Lung (tissue), 11 donors: ENCODE measurements at regions not wholly inside any gene's neighbourhood (a gene's known extent, or its start where the extent isn't known, plus 50 kb on each side); places are given as distances from the start of the nearest gene placed in this dataset.
"Not testable (repeated sequence)": the region's sequence is repeated elsewhere in the genome, so short reads cannot be mapped to it uniquely, and the experiment has no call there.

ENCODE experiments used
- ATAC-seq: fragments of 200-7000 bp; cut with Tn5 transposase; one replicate; pipeline ENCODE4 v1.9.1; 2020; ENCODE audit warnings: moderate number of reproducible peaks; ENCODE audit not compliant: insufficient read depth, low FRiP score
- DNase-seq, 3 donors: peaks; one replicate each; pipeline ENCODE4 v3.0.0-alpha.2; 2013 to 2017
- H3K27ac ChIP-seq, 2 donors: one replicate each; pipeline ENCODE4 v1.5.1; 2013; ENCODE audit warnings: mild to moderate bottlenecking in 2 of 2, moderate library complexity in 2 of 2, control low read depth in 1 of 2, inconsistent platforms in 1 of 2, low read depth in 1 of 2, low read length in 1 of 2
- H3K27me3 ChIP-seq, 3 donors: one replicate each; pipeline ENCODE4 v1.5.1; 2013; ENCODE audit warnings: low read length in 2 of 3; ENCODE audit not compliant: control insufficient read depth in 3 of 3, insufficient read depth in 3 of 3
- H3K36me3 ChIP-seq, 4 donors: one replicate each; pipeline ENCODE4 v1.5.1; 2013; ENCODE audit warnings: low read length in 4 of 4, mild to moderate bottlenecking in 1 of 4, moderate library complexity in 1 of 4; ENCODE audit not compliant: control insufficient read depth in 4 of 4, insufficient read depth in 4 of 4
- H3K4me1 ChIP-seq, 5 donors: one replicate each; pipeline ENCODE4 v1.5.1; 2013; ENCODE audit warnings: low read length in 5 of 5, mild to moderate bottlenecking in 2 of 5, moderate library complexity in 1 of 5; ENCODE audit not compliant: control insufficient read depth in 5 of 5, insufficient read depth in 5 of 5
- H3K4me3 ChIP-seq: one replicate; pipeline ENCODE4 v1.5.1; 2013; ENCODE audit warnings: mild to moderate bottlenecking, control low read depth, moderate library complexity
- H3K9ac ChIP-seq, 2 donors: one replicate each; pipeline ENCODE4 v1.5.1; 2013; ENCODE audit warnings: low read length in 2 of 2, control low read depth in 1 of 2; ENCODE audit not compliant: insufficient read depth in 1 of 2
- H3K9me3 ChIP-seq, 4 donors: one replicate each; pipeline ENCODE4 v1.5.1; 2013; ENCODE audit warnings: low read length in 3 of 4, mild to moderate bottlenecking in 1 of 4, moderate library complexity in 1 of 4; ENCODE audit not compliant: control insufficient read depth in 4 of 4, insufficient read depth in 3 of 4
- WGBS, 2 donors: extraction: QIAGEN DNeasy Blood & Tissue Kit; methylation state at CpG; one replicate each; pipeline ENCODE4 v1.1.7; 2013; 5-methylcytosine and 5-hydroxymethylcytosine counted together
- TF ChIP-seq, protein P1 (sequence below): IDR thresholded peaks from 2 replicates; pipeline ENCODE4 v1.5.1; 2012; ENCODE audit warnings: mild to moderate bottlenecking; ENCODE audit errors: control extremely low read depth, extremely low read depth
- donor health status: control.
- donor health status: control.
- donor health status: Bipolar disorder and iron deficiency.
- donor health status: healthy.
- donor health status: DM: yes; HTN: yes; CAD: no.

DNA sequence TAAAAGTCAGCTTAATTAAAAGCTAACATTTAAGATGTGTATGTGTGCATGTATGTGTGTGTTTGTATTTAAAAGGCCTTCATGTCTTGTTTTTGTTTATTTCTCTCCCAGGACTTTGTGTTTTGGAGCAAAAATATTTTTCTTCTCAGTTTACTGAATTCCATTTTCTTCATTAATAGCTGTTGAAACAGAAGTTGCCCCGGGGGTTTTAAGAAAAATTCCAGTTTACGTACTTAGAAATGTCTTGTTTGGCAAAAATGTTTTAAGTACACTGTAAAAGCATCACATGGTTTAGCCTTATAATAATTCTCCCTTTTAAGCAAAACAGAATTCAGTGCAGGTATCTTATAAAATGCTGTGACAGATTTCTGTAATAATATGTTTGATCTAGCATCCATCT is 1233.0 kb upstream of the NRXN1 start:
- TF ChIP-seq, protein P1, sequence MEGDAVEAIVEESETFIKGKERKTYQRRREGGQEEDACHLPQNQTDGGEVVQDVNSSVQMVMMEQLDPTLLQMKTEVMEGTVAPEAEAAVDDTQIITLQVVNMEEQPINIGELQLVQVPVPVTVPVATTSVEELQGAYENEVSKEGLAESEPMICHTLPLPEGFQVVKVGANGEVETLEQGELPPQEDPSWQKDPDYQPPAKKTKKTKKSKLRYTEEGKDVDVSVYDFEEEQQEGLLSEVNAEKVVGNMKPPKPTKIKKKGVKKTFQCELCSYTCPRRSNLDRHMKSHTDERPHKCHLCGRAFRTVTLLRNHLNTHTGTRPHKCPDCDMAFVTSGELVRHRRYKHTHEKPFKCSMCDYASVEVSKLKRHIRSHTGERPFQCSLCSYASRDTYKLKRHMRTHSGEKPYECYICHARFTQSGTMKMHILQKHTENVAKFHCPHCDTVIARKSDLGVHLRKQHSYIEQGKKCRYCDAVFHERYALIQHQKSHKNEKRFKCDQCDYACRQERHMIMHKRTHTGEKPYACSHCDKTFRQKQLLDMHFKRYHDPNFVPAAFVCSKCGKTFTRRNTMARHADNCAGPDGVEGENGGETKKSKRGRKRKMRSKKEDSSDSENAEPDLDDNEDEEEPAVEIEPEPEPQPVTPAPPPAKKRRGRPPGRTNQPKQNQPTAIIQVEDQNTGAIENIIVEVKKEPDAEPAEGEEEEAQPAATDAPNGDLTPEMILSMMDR, result no peak
- DNase-seq (no peak), ATAC-seq (no peak)
- Histone ChIP-seq H3K36me3 (no peaks in the 10 kb centered on the region), H3K27ac (no peak overlapping the region), H3K27me3 (no peaks in the 10 kb centered on the region), H3K9ac (no peak overlapping the region), H3K4me1 (no peaks in the 10 kb centered on the region), H3K9me3 (peaks cover 0 to 6% (median 0%) of the 10 kb centered on the region in 4 donors), H3K4me3 (no peak overlapping the region)
- 86 to 89% methylated on average over 2 of the region's 2 CpGs for WGBS, 2 donors

DNA sequence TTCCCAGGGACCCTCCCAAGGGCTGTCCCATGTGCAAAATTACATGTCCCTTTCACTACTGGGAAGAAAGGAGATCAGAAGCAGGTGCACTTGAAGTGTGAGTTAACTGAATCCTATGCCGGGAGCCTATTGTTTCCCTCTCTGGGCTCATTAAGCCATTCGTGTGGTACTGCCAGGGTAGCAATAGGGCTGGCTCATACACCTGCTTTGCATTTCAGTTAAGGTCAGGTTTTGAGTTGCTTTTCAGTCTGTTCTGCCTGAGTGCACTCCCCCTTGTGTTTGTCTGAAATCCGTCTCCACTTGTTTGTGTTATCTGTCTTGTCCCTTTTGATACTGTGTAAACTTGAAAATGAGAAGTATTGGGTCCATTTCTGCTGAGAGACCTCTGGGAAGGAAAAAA is 1232.6 kb upstream of the NRXN1 start:
- Histone ChIP-seq H3K9ac (no peak overlapping the region), H3K27me3 (no peaks in the 10 kb centered on the region), H3K9me3 (peaks cover 0 to 2% (median 0%) of the 10 kb centered on the region in 4 donors), H3K4me3 (no peak overlapping the region), H3K36me3 (no peaks in the 10 kb centered on the region), H3K4me1 (no peaks in the 10 kb centered on the region), H3K27ac (no peak overlapping the region)
- WGBS, 2 donors, result 87 to 90% methylated on average over 3 of the region's 3 CpGs
- ATAC-seq, result no peak
- TF ChIP-seq, protein P1, result no peak
- DNase-seq, result no peak

DNA sequence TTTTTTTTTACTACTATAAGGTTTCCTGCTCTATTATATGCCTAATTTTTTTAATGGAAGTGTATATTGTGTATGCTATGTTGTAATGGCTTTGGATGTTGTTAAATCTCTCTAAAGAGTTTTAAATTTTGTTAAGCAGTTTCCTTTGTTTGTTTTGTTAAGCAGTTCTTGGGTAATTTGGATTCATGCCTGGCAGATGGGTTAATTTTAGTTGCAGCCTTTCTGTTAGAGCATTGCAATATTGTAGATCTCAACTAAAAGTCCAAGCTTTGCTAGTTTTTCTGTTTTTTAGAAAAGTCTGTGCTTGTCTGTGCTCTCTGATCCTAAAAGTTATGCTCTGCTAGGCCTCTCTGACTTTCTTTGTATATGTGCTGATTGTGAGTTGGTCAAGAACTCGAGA is 1229.0 kb upstream of the NRXN1 start:
- TF ChIP-seq, protein P1, result no peak
- ATAC-seq, result no peak
- no peaks in the 10 kb centered on the region for H3K27me3 ChIP-seq
- no peaks in the 10 kb centered on the region for H3K36me3 ChIP-seq
- H3K4me1 ChIP-seq, result no peaks in the 10 kb centered on the region
- 62 to 75% methylated on average over 1 of the region's 1 CpG for WGBS, 2 donors
- no peak overlapping the region for H3K4me3 ChIP-seq
- no peak overlapping the region for H3K9ac ChIP-seq
- H3K27ac ChIP-seq, result no peak overlapping the region
- DNase-seq, result peak in 2 of 3 donors; percentile 20 to 49
- no peaks in the 10 kb centered on the region for H3K9me3 ChIP-seq

DNA sequence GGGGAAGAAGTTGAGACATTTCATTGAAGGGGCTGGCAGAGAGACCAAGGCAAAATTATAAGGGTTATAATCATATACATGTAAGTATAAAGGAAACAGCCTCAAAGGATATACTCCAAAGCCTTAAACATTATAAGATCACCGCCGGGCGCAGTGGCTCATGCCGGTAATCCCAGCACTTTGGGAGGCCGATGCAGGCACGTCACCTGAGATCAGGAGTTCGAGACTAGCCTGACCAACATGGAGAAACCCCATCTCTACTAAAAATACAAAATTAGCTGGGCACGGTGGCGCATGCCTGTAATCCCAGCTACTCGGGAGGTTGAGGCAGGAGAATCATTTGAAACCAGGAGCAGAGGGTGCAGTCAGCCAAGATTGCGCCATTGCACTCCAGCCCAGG is 1227.0 kb upstream of the NRXN1 start:
- H3K4me3 ChIP-seq, ATAC-seq, H3K36me3 ChIP-seq, H3K9ac ChIP-seq, H3K4me1 ChIP-seq, H3K9me3 ChIP-seq, H3K27me3 ChIP-seq, DNase-seq, H3K27ac ChIP-seq: not testable (repeated sequence)
- WGBS, 2 donors, result 92 to 97% methylated on average over 11 of the region's 11 CpGs
